ENCODE measurements at regions not wholly inside any gene's neighbourhood (a gene's known extent, or its start where the extent isn't known, plus 50 kb on each side); places are given as distances from the start of the nearest gene placed in this dataset.
A peak's percentile ranks its signal among the peaks of the same experiment; 100 is the strongest.

GRCh38 chr6:23180504-23181293, 611.3 kb downstream of the HDGFL1 start:
- DNase-seq (ENCODE audit: low read depth), result peak; percentile 78
- no peak overlapping the region for H3K4me3 ChIP-seq (ENCODE audit: low read depth, low read length)
- peak; percentile 16 for TF ChIP-seq CTCF (IDR thresholded peaks at IDR 0.05; ENCODE audit: insufficient read depth, low read depth, low read length)

- no peak for DNase-seq (ENCODE audit: low read depth)
- no peak for TF ChIP-seq CTCF (IDR thresholded peaks at IDR 0.05; ENCODE audit: insufficient read depth, low read depth, low read length)
Observed at GRCh38 chr6:23181356-23182110, 612.2 kb downstream of the HDGFL1 start.

GRCh38 chr6:23183846-23184245, 614.5 kb downstream of the HDGFL1 start:
- H3K4me3 ChIP-seq (ENCODE audit: low read depth, low read length), result no peak overlapping the region
- no peak for TF ChIP-seq CTCF (IDR thresholded peaks at IDR 0.05; ENCODE audit: insufficient read depth, low read depth, low read length)
- DNase-seq (ENCODE audit: low read depth), result no peak

More at GRCh38 chr6:23181356-23182110, 612.2 kb downstream of the HDGFL1 start:
- H3K4me3 ChIP-seq (ENCODE audit: low read depth, low read length), result no peak overlapping the region

GRCh38 chr6:23184351-23184750, 615.0 kb downstream of the HDGFL1 start:
- DNase-seq (ENCODE audit: low read depth), result no peak
- no peak for TF ChIP-seq CTCF (IDR thresholded peaks at IDR 0.05; ENCODE audit: insufficient read depth, low read depth, low read length)
- H3K4me3 ChIP-seq (ENCODE audit: low read depth, low read length), result no peak overlapping the region

GRCh38 chr6:23195487-23195886, 626.1 kb downstream of the HDGFL1 start:
- DNase-seq (ENCODE audit: low read depth), result no peak
- no peak overlapping the region for H3K4me3 ChIP-seq (ENCODE audit: low read depth, low read length)
- TF ChIP-seq CTCF (IDR thresholded peaks at IDR 0.05; ENCODE audit: insufficient read depth, low read depth, low read length), result no peak

- no peak for DNase-seq (ENCODE audit: low read depth)
- no peak for TF ChIP-seq CTCF (IDR thresholded peaks at IDR 0.05; ENCODE audit: insufficient read depth, low read depth, low read length)
Observed at GRCh38 chr6:23199541-23199940, 630.2 kb downstream of the HDGFL1 start.

More at GRCh38 chr6:23199541-23199940, 630.2 kb downstream of the HDGFL1 start:
- no peak overlapping the region for H3K4me3 ChIP-seq (ENCODE audit: low read depth, low read length)

Data from fibroblast of villous mesenchyme (primary cell).